ENCODE measurements at regions not wholly inside any gene's neighbourhood (a gene's known extent, or its start where the extent isn't known, plus 50 kb on each side); places are given as distances from the start of the nearest gene placed in this dataset.

GRCh38 chr2:81981585-81981984, 1677.0 kb upstream of the LRRTM1 start:
- no peak for DNase-seq

GRCh38 chr2:81979086-81979485, 1674.5 kb upstream of the LRRTM1 start:
- DNase-seq = no peak

- no peak for DNase-seq
These were observed 1672.4 kb upstream of the LRRTM1 start for GRCh38 chr2:81976998-81977397.

- DNase-seq = no peak
These were observed 1669.7 kb upstream of the LRRTM1 start for GRCh38 chr2:81974216-81974615.

- DNase-seq = no peak
These were observed 1638.3 kb upstream of the LRRTM1 start for GRCh38 chr2:81942876-81943275.

- DNase-seq = no peak
These were observed 1637.7 kb upstream of the LRRTM1 start for GRCh38 chr2:81942136-81942680.

- no peak for DNase-seq
These were observed 1635.9 kb upstream of the LRRTM1 start for GRCh38 chr2:81940266-81940955.

GRCh38 chr2:81937944-81938343, 1633.4 kb upstream of the LRRTM1 start:
- DNase-seq = no peak

- DNase-seq = no peak
These were observed 1599.0 kb upstream of the LRRTM1 start for GRCh38 chr2:81903534-81903933.

- DNase-seq = no peak
These were observed 1596.5 kb upstream of the LRRTM1 start for GRCh38 chr2:81901017-81901416.

GRCh38 chr2:81895620-81896250, 1591.2 kb upstream of the LRRTM1 start:
- no peak for DNase-seq

- DNase-seq = no peak
These were observed 1590.0 kb upstream of the LRRTM1 start for GRCh38 chr2:81894451-81894990.

- no peak for DNase-seq
These were observed 1572.1 kb upstream of the LRRTM1 start for GRCh38 chr2:81876624-81877023.

- DNase-seq = no peak
These were observed 1567.5 kb upstream of the LRRTM1 start for GRCh38 chr2:81872006-81872405.

- DNase-seq = no peak
These were observed 1565.6 kb upstream of the LRRTM1 start for GRCh38 chr2:81870119-81870518.

GRCh38 chr2:81858998-81859397, 1554.4 kb upstream of the LRRTM1 start:
- DNase-seq = no peak

GRCh38 chr2:81853341-81853740, 1548.8 kb upstream of the LRRTM1 start:
- DNase-seq = no peak

- no peak for DNase-seq
These were observed 1548.1 kb upstream of the LRRTM1 start for GRCh38 chr2:81852651-81853050.

GRCh38 chr2:81839780-81840179, 1535.2 kb upstream of the LRRTM1 start:
- DNase-seq = no peak

GRCh38 chr2:81835321-81836000, 1530.9 kb upstream of the LRRTM1 start:
- no peak for DNase-seq

- DNase-seq = no peak
These were observed 1482.3 kb upstream of the LRRTM1 start for GRCh38 chr2:81786811-81787210.

- DNase-seq = no peak
These were observed 1462.8 kb upstream of the LRRTM1 start for GRCh38 chr2:81767187-81767912.

GRCh38 chr2:81747481-81748070, 1443.0 kb upstream of the LRRTM1 start:
- no peak for DNase-seq
